GM12878 (cell line): ENCODE measurements at regions not wholly inside any gene's neighbourhood (a gene's known extent, or its start where the extent isn't known, plus 50 kb on each side); places are given as distances from the start of the nearest gene placed in this dataset.

Experiments used
- ATAC-seq: fragments of 200-7000 bp; cut with Tn5 transposase; 3 replicates; pipeline ENCODE4 v1.9.1; 2020; ENCODE audit warnings: mild to moderate bottlenecking, moderate library complexity
- BruUV-seq: library from RNA; stranded (reverse); fragments of 400-500 nt; replicated peaks from 2 replicates; lab custom pipeline; 2021; lab: Mats Ljungman, UMichigan
- CTCF ChIA-PET: fragments of 300-600 bp; sonication (Branson Sonifier 250); formaldehyde crosslinking; extraction: SDS; loops from one replicate; lab custom pipeline; 2021; ENCODE audit warnings: inconsistent platforms; lab: Yijun Ruan, JAX
- POLR2A ChIA-PET: fragments of 350-600 bp; formaldehyde crosslinking; extraction: SDS; loops from one replicate; lab custom pipeline; 2021; ENCODE audit warnings: inconsistent platforms; lab: Charles Lee
- RAD21 ChIA-PET: fragments of 300-600 bp; sonication (Branson Sonifier 250); formaldehyde crosslinking; loops from one replicate; lab custom pipeline; 2023; ENCODE audit warnings: antibody characterized with exemption; ENCODE audit not compliant: unreplicated experiment; lab: Charles Lee
- SMC1A ChIA-PET: fragments of 300-600 bp; sonication (Branson Sonifier 250); formaldehyde crosslinking; loops from one replicate; lab custom pipeline; 2023; ENCODE audit not compliant: unreplicated experiment, uncharacterized antibody; lab: Charles Lee
- DNase-seq: peaks from one replicate; pipeline ENCODE4 v3.0.0-alpha.2; 2011; ENCODE audit warnings: low read depth, low spot score
- FAIRE-seq: peaks from 3 replicates; lab custom pipeline; 2011; peaks lifted over from hg19 to GRCh38; lab: Jason Lieb, UNC
- H2AFZ ChIP-seq: 2 replicates; pipeline ENCODE4 v1.6.0; 2011; ENCODE audit warnings: low read depth, low read length, control low read depth; ENCODE audit not compliant: control insufficient read depth
- H3K27ac ChIP-seq: 2 replicates; pipeline ENCODE4 v1.5.1; 2011; ENCODE audit warnings: control low read depth; ENCODE audit not compliant: control insufficient read depth, insufficient read depth
- H3K27me3 ChIP-seq, 2 experiments: replicated peaks in 1 of 2; 2 replicates each; pipeline versions ENCODE4 v1.6.0 to v1.6.1; 2011; ENCODE audit warnings: low read length in 1 of 2; ENCODE audit not compliant: control insufficient read depth in 2 of 2, insufficient read depth in 2 of 2
- H3K36me3 ChIP-seq, 2 experiments: 2 replicates each; pipeline ENCODE4 v1.5.1; 2011; ENCODE audit warnings: low read length in 1 of 2; ENCODE audit not compliant: control insufficient read depth in 2 of 2, insufficient read depth in 2 of 2
- H3K4me1 ChIP-seq: 2 replicates; pipeline ENCODE4 v1.6.1; 2011; ENCODE audit warnings: mild to moderate bottlenecking, low read length, moderate library complexity, mixed read lengths; ENCODE audit not compliant: control insufficient read depth, insufficient read depth
- H3K4me2 ChIP-seq: 2 replicates; pipeline ENCODE4 v1.6.0; 2011; ENCODE audit warnings: control low read depth; ENCODE audit not compliant: control insufficient read depth, insufficient read depth
- H3K4me3 ChIP-seq: fragments of 200-600 bp; sonication (generic); 2 replicates; pipeline ENCODE4 v1.5.1; 2016
- H3K79me2 ChIP-seq: 2 replicates; pipeline ENCODE4 v1.6.0; 2011; ENCODE audit warnings: low read length; ENCODE audit not compliant: control insufficient read depth, insufficient read depth
- H3K9ac ChIP-seq: 2 replicates; pipeline ENCODE4 v1.8.0; 2011; ENCODE audit warnings: low read length, control low read depth, mixed read lengths; ENCODE audit not compliant: control insufficient read depth, insufficient read depth
- H3K9me3 ChIP-seq: replicated peaks from 3 replicates; pipeline ENCODE4 v1.5.1; 2011; ENCODE audit warnings: mild to moderate bottlenecking, low read length; ENCODE audit not compliant: control insufficient read depth, insufficient read depth
- H4K20me1 ChIP-seq: 2 replicates; pipeline ENCODE4 v1.6.0; 2011; ENCODE audit not compliant: control insufficient read depth, insufficient read depth
- E2F4 ChIP-seq: IDR thresholded peaks from 2 replicates; pipeline ENCODE4 v1.6.1; 2012; ENCODE audit warnings: low read depth, low read length, improper control_type of control experiment
- ELK1 ChIP-seq: IDR thresholded peaks from 2 replicates; pipeline ENCODE4 v1.6.1; 2012; ENCODE audit warnings: low read depth, low read length, improper control_type of control experiment
- IRF3 ChIP-seq: fragments of 450-650 bp; IDR thresholded peaks from 2 replicates; pipeline ENCODE4 v1.6.1; 2014; ENCODE audit warnings: mild to moderate bottlenecking
- NRF1 ChIP-seq: conservative IDR thresholded peaks from 2 replicates; pipeline ENCODE4 v1.6.1; 2011; ENCODE audit warnings: mild to moderate bottlenecking, low read depth, low read length, improper control_type of control experiment
- POU2F2 ChIP-seq: IDR thresholded peaks from 3 replicates; pipeline ENCODE4 v1.6.1; 2011; ENCODE audit warnings: low read depth, mild to moderate bottlenecking, low read length, borderline replicate concordance
- SP1 ChIP-seq: IDR thresholded peaks from one replicate; pipeline ENCODE4 v1.6.1; 2011; ENCODE audit warnings: low read depth, low read length
- SREBF2 ChIP-seq: IDR thresholded peaks from 2 replicates; pipeline ENCODE4 v1.6.1; 2012; ENCODE audit warnings: mild to moderate bottlenecking, low read length
- STAT1 ChIP-seq: fragments of 450-650 bp; conservative IDR thresholded peaks from 2 replicates; pipeline ENCODE4 v1.6.1; 2014; ENCODE audit warnings: antibody characterized with exemption, mild to moderate bottlenecking
- ZBTB33 ChIP-seq: fragments of 450-650 bp; IDR thresholded peaks from 2 replicates; pipeline ENCODE4 v1.6.1; 2017; ENCODE audit warnings: mild to moderate bottlenecking
- ZNF384 ChIP-seq: IDR thresholded peaks from 2 replicates; pipeline ENCODE4 v1.6.1; 2012; ENCODE audit warnings: low read depth, mild to moderate bottlenecking, low read length, improper control_type of control experiment, borderline replicate concordance
- ZNF687 ChIP-seq: fragments of 450-650 bp; IDR thresholded peaks from 2 replicates; pipeline ENCODE4 v1.6.1; 2017; ENCODE audit warnings: mild to moderate bottlenecking, moderate library complexity
- WGBS: methylation state at CpG from one replicate; pipeline ENCODE4 v1.1.6; 2016; ENCODE audit warnings: low lambda C conversion rate; ENCODE audit not compliant: insufficient replicate concordance, insufficient coverage; ENCODE audit errors: missing lambda C conversion rate; 5-methylcytosine and 5-hydroxymethylcytosine counted together
- in situ Hi-C: fragments of 300-500 bp; cut with MboI; formaldehyde crosslinking; loops from 9 replicates; pipeline ENCODE4 v1.14.3; 2018; ENCODE audit warnings: mixed read lengths
- intact Hi-C: fragments of 100-400 bp; cut with micrococcal nuclease; formaldehyde crosslinking; loops from one replicate; pipeline ENCODE4 v1.14.2; 2022; ENCODE audit not compliant: unreplicated experiment

GRCh38 chr12:74476234-74476633 lies 61.4 kb upstream of the ATXN7L3B start (continued):
- TF ChIP-seq ELK1 (no peak), SP1 (no peak), STAT1 (no peak), POU2F2 (no peak), IRF3 (no peak), ZBTB33 (no peak)

- no peaks in the 10 kb centered on the region for H3K9me3 ChIP-seq
- POLR2A ChIA-PET = no interaction called here
- FAIRE-seq (no peak), DNase-seq (no peak), ATAC-seq (no peak)
- in situ Hi-C loops (no loop called here), intact Hi-C loops (no loop called here)
- 25% methylated on average over 2 of the region's 2 CpGs for WGBS
- CTCF ChIA-PET = no interaction called here
- H3K36me3 ChIP-seq = no peaks in the 10 kb centered on the region
- no TSS peak for BruUV-seq
- no peaks in the 10 kb centered on the region for H3K79me2 ChIP-seq
- no peak overlapping the region for H3K9ac ChIP-seq
- H3K4me3 ChIP-seq = no peak overlapping the region
- H3K4me1 ChIP-seq = no peaks in the 10 kb centered on the region
- SMC1A ChIA-PET = no interaction called here
- no peak overlapping the region for H3K27ac ChIP-seq
- H2AFZ ChIP-seq = no peak overlapping the region
- no peaks in the 10 kb centered on the region for H4K20me1 ChIP-seq
- H3K4me2 ChIP-seq = no peak overlapping the region
- RAD21 ChIA-PET = no interaction called here
- H3K27me3 ChIP-seq = no peaks in the 10 kb centered on the region
- no peak for TF ChIP-seq ZNF384
- TF ChIP-seq E2F4 = no peak
- no peak for TF ChIP-seq SREBF2
- no peak for TF ChIP-seq NRF1
- TF ChIP-seq ZNF687 = no peak
These were observed 56.6 kb upstream of the ATXN7L3B start for GRCh38 chr12:74481078-74481477.
